ENCODE measurements at regions not wholly inside any gene's neighbourhood (a gene's known extent, or its start where the extent isn't known, plus 50 kb on each side); places are given as distances from the start of the nearest gene placed in this dataset.

DNA sequence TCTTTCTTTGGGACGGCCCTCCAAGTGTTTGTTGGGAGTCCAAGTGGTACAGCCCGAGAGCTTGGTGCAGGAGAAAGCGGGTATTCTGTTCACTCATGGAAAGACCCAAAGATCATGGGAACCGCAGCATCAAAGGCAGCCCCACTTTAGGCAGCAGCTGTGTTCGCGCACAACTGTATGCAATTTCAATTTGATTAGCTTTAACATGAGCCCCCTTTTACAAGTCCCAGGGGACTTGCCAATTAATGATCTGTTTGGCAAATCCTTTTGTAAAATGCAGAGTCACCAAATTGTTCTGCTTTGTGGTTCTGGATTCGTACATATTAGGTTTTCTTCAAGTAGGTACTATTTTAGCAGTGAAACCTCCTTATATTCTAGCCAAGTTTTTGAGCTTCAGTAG, 217.7 kb downstream of the AACS start:
- H3K27ac ChIP-seq (ENCODE audit: low read length): no peak overlapping the region
- H4K20me1 ChIP-seq (ENCODE audit: insufficient read depth): no peaks in the 10 kb centered on the region
- H3K4me2 ChIP-seq (ENCODE audit: low read length): no peak overlapping the region

DNA sequence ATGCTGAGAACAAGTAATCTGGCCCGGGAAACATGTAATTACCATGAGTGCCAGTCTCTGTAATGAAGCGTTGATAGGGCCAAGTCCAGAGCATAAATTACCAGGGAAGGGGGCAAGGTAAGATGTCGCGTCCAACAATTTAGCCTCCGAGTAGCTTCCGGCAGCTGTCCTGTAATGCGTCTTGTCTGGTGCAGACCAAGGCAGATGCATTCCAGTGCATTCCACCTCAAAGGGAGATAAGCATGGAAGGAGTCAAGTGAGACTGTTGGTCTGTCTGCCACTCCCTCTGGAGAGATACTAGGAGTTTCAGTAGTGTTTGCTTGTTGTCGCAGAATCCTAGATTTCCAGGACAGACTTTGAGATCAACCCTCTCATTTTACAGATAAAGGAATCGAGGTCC, 218.3 kb downstream of the AACS start:
- no peak overlapping the region for H2AFZ ChIP-seq (ENCODE audit: low read depth, low read length)
- H3K9me2 ChIP-seq (ENCODE audit: insufficient read depth, low read length): no peaks in the 10 kb centered on the region
- H3K27ac ChIP-seq (ENCODE audit: low read length): no peak overlapping the region
- no peak overlapping the region for H3K4me3 ChIP-seq (ENCODE audit: low read length)
- TF ChIP-seq, protein P1, sequence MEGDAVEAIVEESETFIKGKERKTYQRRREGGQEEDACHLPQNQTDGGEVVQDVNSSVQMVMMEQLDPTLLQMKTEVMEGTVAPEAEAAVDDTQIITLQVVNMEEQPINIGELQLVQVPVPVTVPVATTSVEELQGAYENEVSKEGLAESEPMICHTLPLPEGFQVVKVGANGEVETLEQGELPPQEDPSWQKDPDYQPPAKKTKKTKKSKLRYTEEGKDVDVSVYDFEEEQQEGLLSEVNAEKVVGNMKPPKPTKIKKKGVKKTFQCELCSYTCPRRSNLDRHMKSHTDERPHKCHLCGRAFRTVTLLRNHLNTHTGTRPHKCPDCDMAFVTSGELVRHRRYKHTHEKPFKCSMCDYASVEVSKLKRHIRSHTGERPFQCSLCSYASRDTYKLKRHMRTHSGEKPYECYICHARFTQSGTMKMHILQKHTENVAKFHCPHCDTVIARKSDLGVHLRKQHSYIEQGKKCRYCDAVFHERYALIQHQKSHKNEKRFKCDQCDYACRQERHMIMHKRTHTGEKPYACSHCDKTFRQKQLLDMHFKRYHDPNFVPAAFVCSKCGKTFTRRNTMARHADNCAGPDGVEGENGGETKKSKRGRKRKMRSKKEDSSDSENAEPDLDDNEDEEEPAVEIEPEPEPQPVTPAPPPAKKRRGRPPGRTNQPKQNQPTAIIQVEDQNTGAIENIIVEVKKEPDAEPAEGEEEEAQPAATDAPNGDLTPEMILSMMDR (IDR thresholded peaks at IDR 0.05; ENCODE audit: poor library complexity, severe bottlenecking): no peak
- TF ChIP-seq, protein P2, sequence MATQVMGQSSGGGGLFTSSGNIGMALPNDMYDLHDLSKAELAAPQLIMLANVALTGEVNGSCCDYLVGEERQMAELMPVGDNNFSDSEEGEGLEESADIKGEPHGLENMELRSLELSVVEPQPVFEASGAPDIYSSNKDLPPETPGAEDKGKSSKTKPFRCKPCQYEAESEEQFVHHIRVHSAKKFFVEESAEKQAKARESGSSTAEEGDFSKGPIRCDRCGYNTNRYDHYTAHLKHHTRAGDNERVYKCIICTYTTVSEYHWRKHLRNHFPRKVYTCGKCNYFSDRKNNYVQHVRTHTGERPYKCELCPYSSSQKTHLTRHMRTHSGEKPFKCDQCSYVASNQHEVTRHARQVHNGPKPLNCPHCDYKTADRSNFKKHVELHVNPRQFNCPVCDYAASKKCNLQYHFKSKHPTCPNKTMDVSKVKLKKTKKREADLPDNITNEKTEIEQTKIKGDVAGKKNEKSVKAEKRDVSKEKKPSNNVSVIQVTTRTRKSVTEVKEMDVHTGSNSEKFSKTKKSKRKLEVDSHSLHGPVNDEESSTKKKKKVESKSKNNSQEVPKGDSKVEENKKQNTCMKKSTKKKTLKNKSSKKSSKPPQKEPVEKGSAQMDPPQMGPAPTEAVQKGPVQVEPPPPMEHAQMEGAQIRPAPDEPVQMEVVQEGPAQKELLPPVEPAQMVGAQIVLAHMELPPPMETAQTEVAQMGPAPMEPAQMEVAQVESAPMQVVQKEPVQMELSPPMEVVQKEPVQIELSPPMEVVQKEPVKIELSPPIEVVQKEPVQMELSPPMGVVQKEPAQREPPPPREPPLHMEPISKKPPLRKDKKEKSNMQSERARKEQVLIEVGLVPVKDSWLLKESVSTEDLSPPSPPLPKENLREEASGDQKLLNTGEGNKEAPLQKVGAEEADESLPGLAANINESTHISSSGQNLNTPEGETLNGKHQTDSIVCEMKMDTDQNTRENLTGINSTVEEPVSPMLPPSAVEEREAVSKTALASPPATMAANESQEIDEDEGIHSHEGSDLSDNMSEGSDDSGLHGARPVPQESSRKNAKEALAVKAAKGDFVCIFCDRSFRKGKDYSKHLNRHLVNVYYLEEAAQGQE (IDR thresholded peaks at IDR 0.05; ENCODE audit: borderline replicate concordance): no peak
- TF ChIP-seq MXI1 (conservative IDR thresholded peaks at IDR 0.05; ENCODE audit: poor library complexity, severe bottlenecking) (no peak), EP300 (conservative IDR thresholded peaks at IDR 0.05; ENCODE audit: poor library complexity, severe bottlenecking) (no peak), POLR2AphosphoS5 (IDR thresholded peaks at IDR 0.05) (no peak), SMC3 (conservative IDR thresholded peaks at IDR 0.05; ENCODE audit: poor library complexity) (no peak), RAD21 (conservative IDR thresholded peaks at IDR 0.05) (no peak), EZH2 (IDR thresholded peaks at IDR 0.05; ENCODE audit: borderline replicate concordance, insufficient read depth, low read length, poor library complexity, severe bottlenecking) (no peak), TAF1 (IDR thresholded peaks at IDR 0.05; ENCODE audit: low read depth) (no peak)
- H3F3A ChIP-seq (ENCODE audit: insufficient read depth, low read length, poor library complexity, severe bottlenecking): no peaks in the 10 kb centered on the region
- H3K36me3 ChIP-seq (ENCODE audit: insufficient read depth, low read length): no peaks in the 10 kb centered on the region
- H3K27me3 ChIP-seq (ENCODE audit: insufficient read depth, low read depth, low read length): no peaks in the 10 kb centered on the region
- H3K9ac ChIP-seq (ENCODE audit: low read length): no peak overlapping the region
- no peaks in the 10 kb centered on the region for H3K9me3 ChIP-seq (ENCODE audit: low read length)
- H3K79me2 ChIP-seq (replicated peaks; ENCODE audit: insufficient read depth, low read length): no peaks in the 10 kb centered on the region
- no peaks in the 10 kb centered on the region for H4K20me1 ChIP-seq (ENCODE audit: insufficient read depth)
- H3K4me2 ChIP-seq (ENCODE audit: low read length): no peak overlapping the region

More for the DNA sequence above, 217.7 kb downstream of the AACS start:
- no peak overlapping the region for H3K9ac ChIP-seq (ENCODE audit: low read length)
- H3K9me3 ChIP-seq (ENCODE audit: low read length): no peaks in the 10 kb centered on the region
- H3K36me3 ChIP-seq (ENCODE audit: insufficient read depth, low read length): no peaks in the 10 kb centered on the region
- no peaks in the 10 kb centered on the region for H3F3A ChIP-seq (ENCODE audit: insufficient read depth, low read length, poor library complexity, severe bottlenecking)
- no peak overlapping the region for H3K4me3 ChIP-seq (ENCODE audit: low read length)
- no peaks in the 10 kb centered on the region for H3K9me2 ChIP-seq (ENCODE audit: insufficient read depth, low read length)
- no peaks in the 10 kb centered on the region for H3K27me3 ChIP-seq (ENCODE audit: insufficient read depth, low read depth, low read length)
- H3K79me2 ChIP-seq (replicated peaks; ENCODE audit: insufficient read depth, low read length): no peaks in the 10 kb centered on the region
- H2AFZ ChIP-seq (ENCODE audit: low read depth, low read length): no peak overlapping the region
- TF ChIP-seq EP300 (conservative IDR thresholded peaks at IDR 0.05; ENCODE audit: poor library complexity, severe bottlenecking) (no peak), SMC3 (conservative IDR thresholded peaks at IDR 0.05; ENCODE audit: poor library complexity) (no peak), TAF1 (IDR thresholded peaks at IDR 0.05; ENCODE audit: low read depth) (no peak), RAD21 (conservative IDR thresholded peaks at IDR 0.05) (no peak), POLR2AphosphoS5 (IDR thresholded peaks at IDR 0.05) (no peak), MXI1 (conservative IDR thresholded peaks at IDR 0.05; ENCODE audit: poor library complexity, severe bottlenecking) (no peak), EZH2 (IDR thresholded peaks at IDR 0.05; ENCODE audit: borderline replicate concordance, insufficient read depth, low read length, poor library complexity, severe bottlenecking) (no peak)
- TF ChIP-seq, protein P1 (IDR thresholded peaks at IDR 0.05; ENCODE audit: poor library complexity, severe bottlenecking): no peak
- TF ChIP-seq, protein P2 (IDR thresholded peaks at IDR 0.05; ENCODE audit: borderline replicate concordance): no peak
